Thoracic aorta (tissue), 2 donors: ENCODE measurements at regions not wholly inside any gene's neighbourhood (a gene's known extent, or its start where the extent isn't known, plus 50 kb on each side); places are given as distances from the start of the nearest gene placed in this dataset.

Source experiments
- ATAC-seq: fragments of 150-250 bp; one replicate; pipeline ENCODE4 v1.8.0; 2017; ENCODE audit warnings: low read depth; ENCODE audit not compliant: insufficient number of reproducible peaks, low FRiP score
- DNase-seq: peaks from one replicate; pipeline ENCODE4 v3.0.0-alpha.2; 2020; ENCODE audit warnings: low spot score
- H3K27ac ChIP-seq, 2 donors: fragments of 200-600 bp; sonication (generic); 1 replicate in 1 of 2; 2 replicates in 1 of 2; pipeline ENCODE4 v1.5.1; 2016; ENCODE audit warnings: mild to moderate bottlenecking in 2 of 2, moderate library complexity in 2 of 2
- H3K27me3 ChIP-seq: fragments of 200-600 bp; sonication (generic); replicated peaks from 2 replicates; pipeline ENCODE4 v1.6.0; 2016; ENCODE audit warnings: mild to moderate bottlenecking; ENCODE audit not compliant: insufficient read depth
- H3K36me3 ChIP-seq: fragments of 200-600 bp; sonication (generic); one replicate; pipeline ENCODE4 v1.5.1; 2016
- H3K4me1 ChIP-seq, 2 donors: fragments of 200-600 bp; sonication (generic); 1 replicate in 1 of 2; 2 replicates in 1 of 2; pipeline versions ENCODE4 v1.5.1 to v1.6.0; 2016; ENCODE audit warnings: low read depth in 2 of 2, mild to moderate bottlenecking in 1 of 2; ENCODE audit not compliant: control insufficient read depth in 1 of 2
- H3K4me3 ChIP-seq: fragments of 200-600 bp; sonication (generic); 2 replicates; pipeline ENCODE4 v1.5.1; 2016; ENCODE audit warnings: mild to moderate bottlenecking
- H3K9me3 ChIP-seq: fragments of 200-600 bp; sonication (generic); 2 replicates; pipeline ENCODE4 v1.5.1; 2016
- TF ChIP-seq, protein P1 (sequence below): fragments of 200-600 bp; sonication (generic); IDR thresholded peaks from one replicate; pipeline ENCODE4 v1.5.1; 2019; ENCODE audit warnings: antibody characterized with exemption

DNA sequence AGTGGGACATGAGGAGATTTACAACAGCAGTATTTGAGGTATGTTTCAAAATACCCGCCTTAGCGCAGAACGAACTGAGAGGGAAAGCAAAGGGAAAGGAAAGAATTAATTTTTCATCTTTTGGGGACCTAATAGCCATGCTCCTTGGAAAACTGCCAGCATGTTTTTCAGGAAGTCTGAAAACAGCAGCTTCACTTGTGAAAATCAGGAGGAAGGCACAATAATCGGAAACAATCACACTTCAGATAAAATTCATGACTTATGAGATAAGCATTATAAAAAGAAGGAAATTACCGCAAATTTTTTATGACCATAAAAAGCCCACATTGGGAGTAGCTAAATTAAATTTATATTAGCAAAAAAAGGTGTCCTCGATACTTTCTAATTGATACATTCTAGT, 541.1 kb downstream of the HAO1 start:
- no peak overlapping the region for H3K4me3 ChIP-seq
- H3K9me3 ChIP-seq: no peaks in the 10 kb centered on the region
- H3K27me3 ChIP-seq: no peaks in the 10 kb centered on the region
- no peak for ATAC-seq
- H3K27ac ChIP-seq: no peak overlapping the region
- no peaks in the 10 kb centered on the region for H3K4me1 ChIP-seq
- no peak for DNase-seq
- H3K36me3 ChIP-seq: no peaks in the 10 kb centered on the region
- TF ChIP-seq, protein P1, sequence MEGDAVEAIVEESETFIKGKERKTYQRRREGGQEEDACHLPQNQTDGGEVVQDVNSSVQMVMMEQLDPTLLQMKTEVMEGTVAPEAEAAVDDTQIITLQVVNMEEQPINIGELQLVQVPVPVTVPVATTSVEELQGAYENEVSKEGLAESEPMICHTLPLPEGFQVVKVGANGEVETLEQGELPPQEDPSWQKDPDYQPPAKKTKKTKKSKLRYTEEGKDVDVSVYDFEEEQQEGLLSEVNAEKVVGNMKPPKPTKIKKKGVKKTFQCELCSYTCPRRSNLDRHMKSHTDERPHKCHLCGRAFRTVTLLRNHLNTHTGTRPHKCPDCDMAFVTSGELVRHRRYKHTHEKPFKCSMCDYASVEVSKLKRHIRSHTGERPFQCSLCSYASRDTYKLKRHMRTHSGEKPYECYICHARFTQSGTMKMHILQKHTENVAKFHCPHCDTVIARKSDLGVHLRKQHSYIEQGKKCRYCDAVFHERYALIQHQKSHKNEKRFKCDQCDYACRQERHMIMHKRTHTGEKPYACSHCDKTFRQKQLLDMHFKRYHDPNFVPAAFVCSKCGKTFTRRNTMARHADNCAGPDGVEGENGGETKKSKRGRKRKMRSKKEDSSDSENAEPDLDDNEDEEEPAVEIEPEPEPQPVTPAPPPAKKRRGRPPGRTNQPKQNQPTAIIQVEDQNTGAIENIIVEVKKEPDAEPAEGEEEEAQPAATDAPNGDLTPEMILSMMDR: no peak

DNA sequence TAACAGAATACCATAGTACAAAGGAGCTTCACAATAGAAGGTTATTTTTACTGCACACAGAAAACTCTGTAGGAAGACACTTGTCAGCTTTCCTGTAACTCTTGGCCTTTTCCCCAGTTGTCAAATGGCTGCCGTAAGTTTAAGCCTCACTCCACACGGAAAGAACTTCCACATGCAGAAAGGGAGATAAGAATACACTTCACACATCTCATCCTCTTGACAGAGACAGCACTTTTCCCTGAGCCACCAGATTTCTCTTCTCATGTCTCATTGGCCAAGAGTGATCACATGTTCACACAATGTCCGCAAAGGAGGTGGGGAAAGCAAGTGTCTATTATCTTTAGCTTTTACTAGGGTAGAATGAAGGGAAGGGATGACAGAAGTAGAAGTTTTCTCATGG, 540.7 kb downstream of the HAO1 start:
- TF ChIP-seq, protein P1: no peak
- ATAC-seq (no peak), DNase-seq (no peak)
- Histone ChIP-seq H3K4me3 (no peak overlapping the region), H3K4me1 (no peaks in the 10 kb centered on the region), H3K9me3 (no peaks in the 10 kb centered on the region), H3K27me3 (no peaks in the 10 kb centered on the region), H3K36me3 (no peaks in the 10 kb centered on the region), H3K27ac (no peak overlapping the region)

DNA sequence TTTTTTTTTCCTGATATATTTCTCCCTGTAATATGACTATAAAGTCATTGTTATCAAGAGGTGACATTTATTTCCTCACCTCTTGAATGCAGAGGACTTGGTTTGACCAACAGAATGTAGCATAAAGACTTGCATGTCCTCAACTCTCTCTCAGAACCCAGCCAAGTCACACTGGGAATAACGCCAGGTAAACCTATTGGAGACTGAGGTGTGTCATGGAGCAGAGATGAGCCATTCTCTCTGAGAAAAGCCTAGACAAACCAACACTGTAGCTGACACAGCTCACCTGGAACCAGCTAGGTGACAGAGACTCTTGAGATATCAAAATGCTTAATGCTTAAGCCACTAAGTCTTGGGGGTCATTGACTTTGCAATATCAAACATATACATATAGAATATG, 533.6 kb downstream of the HAO1 start:
- DNase-seq (no peak), ATAC-seq (no peak)
- Histone ChIP-seq H3K27me3 (no peaks in the 10 kb centered on the region), H3K36me3 (no peaks in the 10 kb centered on the region), H3K9me3 (no peaks in the 10 kb centered on the region), H3K4me3 (no peak overlapping the region), H3K27ac (no peak overlapping the region), H3K4me1 (no peaks in the 10 kb centered on the region)
- TF ChIP-seq, protein P1: no peak

DNA sequence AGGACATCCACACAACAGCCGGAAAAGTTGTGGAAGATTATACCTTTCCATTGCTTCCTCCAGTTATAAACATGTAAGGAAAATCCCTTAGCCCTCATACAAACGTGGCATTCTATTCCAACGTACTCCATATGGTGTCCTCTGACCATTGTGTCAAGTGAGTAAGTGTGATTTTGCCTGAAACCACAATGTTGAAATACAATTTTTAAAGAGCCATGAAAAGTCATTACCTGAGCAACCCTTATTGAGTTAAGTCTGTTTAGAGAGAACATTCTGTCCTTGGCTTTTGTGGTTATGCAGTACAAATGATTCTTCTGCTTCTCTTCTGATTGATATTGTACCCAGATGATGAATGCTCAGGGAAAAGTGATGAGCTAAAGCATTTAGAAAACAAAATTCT, 530.1 kb downstream of the HAO1 start:
- H3K4me1 ChIP-seq: no peaks in the 10 kb centered on the region
- TF ChIP-seq, protein P1: no peak
- no peak overlapping the region for H3K27ac ChIP-seq
- DNase-seq (no peak), ATAC-seq (no peak)
- H3K9me3 ChIP-seq: no peaks in the 10 kb centered on the region
- no peaks in the 10 kb centered on the region for H3K27me3 ChIP-seq
- no peak overlapping the region for H3K4me3 ChIP-seq
- no peaks in the 10 kb centered on the region for H3K36me3 ChIP-seq

DNA sequence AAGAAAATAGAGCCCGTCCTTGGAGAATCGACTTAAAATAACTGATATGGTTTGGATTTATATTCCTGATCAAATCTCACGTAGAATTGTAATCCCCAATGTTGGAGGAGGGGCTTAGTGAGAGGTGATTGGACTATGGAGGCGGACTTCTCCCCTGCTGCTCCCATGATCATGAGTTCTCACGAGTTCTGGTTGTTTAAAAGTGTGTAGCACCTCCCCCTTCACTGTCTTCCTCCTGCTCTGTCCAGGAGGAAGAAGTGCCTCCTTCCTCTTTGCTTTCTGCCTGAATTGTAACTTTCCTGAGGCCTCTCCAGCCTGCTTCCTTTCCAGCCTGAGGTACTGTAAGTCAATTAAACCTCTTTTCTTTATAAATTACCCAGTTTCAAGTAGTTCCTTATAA, 529.2 kb downstream of the HAO1 start:
- Histone ChIP-seq H3K9me3 (no peaks in the 10 kb centered on the region), H3K4me1 (no peaks in the 10 kb centered on the region), H3K27me3 (no peaks in the 10 kb centered on the region), H3K4me3 (no peak overlapping the region), H3K36me3 (no peaks in the 10 kb centered on the region), H3K27ac (no peak overlapping the region)
- no peak for ATAC-seq
- no peak for DNase-seq
- TF ChIP-seq, protein P1: no peak
